Caco-2 (cell line): ENCODE measurements at regions not wholly inside any gene's neighbourhood (a gene's known extent, or its start where the extent isn't known, plus 50 kb on each side); places are given as distances from the start of the nearest gene placed in this dataset.

Experiments used
- BruUV-seq: library from RNA; stranded (reverse); fragments of 400-500 nt; replicated peaks from 2 replicates; lab custom pipeline; 2021; lab: Mats Ljungman, UMichigan
- CTCF ChIA-PET: fragments of 300-600 bp; sonication (Branson Sonifier 250); formaldehyde crosslinking; loops from one replicate; lab custom pipeline; 2022; ENCODE audit warnings: antibody characterized with exemption; lab: Charles Lee
- POLR2A ChIA-PET: fragments of 300-600 bp; sonication (Branson Sonifier 250); formaldehyde crosslinking; loops from one replicate; lab custom pipeline; 2022; ENCODE audit warnings: antibody characterized with exemption; lab: Charles Lee
- DNase-seq, 2 experiments: peaks; one replicate each; pipeline versions ENCODE4 v3.0.0 to v3.0.0-alpha.2; 2020 to 2022
- H3K27me3 ChIP-seq: replicated peaks from 2 replicates; pipeline ENCODE4 v1.6.0; 2011; ENCODE audit warnings: low read length; ENCODE audit not compliant: control insufficient read depth, insufficient read depth
- H3K36me3 ChIP-seq: 2 replicates; pipeline ENCODE4 v1.5.1; 2011; ENCODE audit warnings: low read length; ENCODE audit not compliant: control insufficient read depth, insufficient read depth
- H3K4me1 ChIP-seq: fragments of 250-450 bp; sonication (Bioruptor Pico); 2 replicates; pipeline ENCODE4 v1.5.1; 2020; ENCODE audit warnings: mild to moderate bottlenecking
- H3K4me3 ChIP-seq: 2 replicates; pipeline ENCODE4 v1.5.1; 2011; ENCODE audit warnings: low read depth, mild to moderate bottlenecking, control low read depth, low read length
- H3K9me3 ChIP-seq: fragments of 250-450 bp; sonication (Bioruptor Pico); 2 replicates; pipeline ENCODE4 v1.5.1; 2020; ENCODE audit warnings: mild to moderate bottlenecking, moderate library complexity
- H3K27ac Mint-ChIP-seq: one replicate; pipeline ENCODE4 v1.8.0; 2022; ENCODE audit warnings: mixed read lengths; ENCODE audit not compliant: unreplicated experiment
- H3K27me3 Mint-ChIP-seq: one replicate; pipeline ENCODE4 v1.8.0; 2022; ENCODE audit warnings: mixed read lengths; ENCODE audit not compliant: insufficient read depth, unreplicated experiment
- H3K36me3 Mint-ChIP-seq: one replicate; pipeline ENCODE4 v1.8.0; 2022; ENCODE audit warnings: mild to moderate bottlenecking, mixed read lengths; ENCODE audit not compliant: insufficient read depth, unreplicated experiment
- H3K4me1 Mint-ChIP-seq: one replicate; pipeline ENCODE4 v1.8.0; 2022; ENCODE audit warnings: low read depth, mixed read lengths; ENCODE audit not compliant: unreplicated experiment
- H3K4me3 Mint-ChIP-seq: one replicate; pipeline ENCODE4 v1.8.0; 2022; ENCODE audit warnings: mild to moderate bottlenecking, moderate library complexity, mixed read lengths; ENCODE audit not compliant: unreplicated experiment
- H3K9me3 Mint-ChIP-seq: one replicate; pipeline ENCODE4 v1.8.0; 2022; ENCODE audit warnings: mixed read lengths; ENCODE audit not compliant: unreplicated experiment
- CTCF ChIP-seq, 2 experiments: fragments of 200-600 bp in 1 of 2; IDR thresholded peaks; 1 replicate in 1 of 2; 2 replicates in 1 of 2; pipeline versions ENCODE4 v1.5.1 to v1.8.0; 2011 to 2022; ENCODE audit warnings: antibody characterized with exemption in 1 of 2, control low read depth in 1 of 2, inconsistent platforms in 1 of 2, low read depth in 1 of 2, low read length in 1 of 2, mild to moderate bottlenecking in 1 of 2, moderate library complexity in 1 of 2; ENCODE audit not compliant: insufficient read depth in 1 of 2, severe bottlenecking in 1 of 2, unreplicated experiment in 1 of 2
- intact Hi-C: fragments of 100-400 bp; cut with micrococcal nuclease; formaldehyde crosslinking; loops from one replicate; pipeline ENCODE4 v1.10.0; 2022; ENCODE audit not compliant: unreplicated experiment

DNA sequence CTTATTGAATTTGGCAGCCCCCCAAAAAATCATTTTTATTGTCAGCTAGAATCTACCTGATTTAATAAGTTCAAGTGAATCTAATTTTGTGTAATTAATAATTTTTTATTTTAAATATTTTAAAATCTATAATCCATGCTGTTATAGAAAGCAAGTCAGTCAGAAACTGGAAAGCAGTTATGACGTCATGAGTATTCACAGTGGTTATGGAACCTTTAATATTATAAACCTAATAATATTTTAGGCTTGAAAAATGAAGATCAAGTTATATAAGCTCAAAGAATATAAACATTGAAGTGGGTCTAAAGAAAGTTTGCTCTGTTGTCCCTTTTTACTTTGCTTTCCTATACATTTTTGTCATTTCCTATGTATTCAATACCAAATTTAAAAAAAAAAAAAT is 1075.1 kb upstream of the EPHA7 start:
- TF ChIP-seq CTCF (IDR thresholded peaks at IDR 0.05; ENCODE audit: insufficient read depth in 1 of 2, low read depth in 1 of 2, low read length in 1 of 2, severe bottlenecking in 1 of 2, unreplicated experiment in 1 of 2) = no peak
- CTCF ChIA-PET = no interaction called here
- Mint-ChIP-seq H3K9me3 (no peaks in the 10 kb centered on the region), H3K27ac (no peak overlapping the region), H3K4me1 (no peaks in the 10 kb centered on the region), H3K4me3 (no peak overlapping the region), H3K27me3 (no peaks in the 10 kb centered on the region), H3K36me3 (no peaks in the 10 kb centered on the region)
- Histone ChIP-seq H3K4me1 (no peaks in the 10 kb centered on the region), H3K9me3 (no peaks in the 10 kb centered on the region), H3K36me3 (no peaks in the 10 kb centered on the region), H3K27me3 (no peaks in the 10 kb centered on the region), H3K4me3 (no peak overlapping the region)
- POLR2A ChIA-PET = no interaction called here
- intact Hi-C loops = no loop called here
- no peak for DNase-seq
- BruUV-seq = no TSS peak

- DNase-seq = no peak
- Mint-ChIP-seq H3K36me3 (no peaks in the 10 kb centered on the region), H3K9me3 (no peaks in the 10 kb centered on the region), H3K27me3 (no peaks in the 10 kb centered on the region), H3K27ac (no peak overlapping the region), H3K4me3 (no peak overlapping the region), H3K4me1 (no peaks in the 10 kb centered on the region)
- ChIA-PET CTCF (no interaction called here), POLR2A (no interaction called here)
- no peak overlapping the region for H3K4me3 ChIP-seq
- intact Hi-C loops = no loop called here
- no peaks in the 10 kb centered on the region for H3K9me3 ChIP-seq
- H3K4me1 ChIP-seq = no peaks in the 10 kb centered on the region
- H3K27me3 ChIP-seq = no peaks in the 10 kb centered on the region
- no TSS peak for BruUV-seq
- no peaks in the 10 kb centered on the region for H3K36me3 ChIP-seq
- TF ChIP-seq CTCF (IDR thresholded peaks at IDR 0.05; ENCODE audit: insufficient read depth in 1 of 2, low read depth in 1 of 2, low read length in 1 of 2, severe bottlenecking in 1 of 2, unreplicated experiment in 1 of 2) = no peak
These were observed 1068.0 kb upstream of the EPHA7 start for GRCh38 chr6:94487371-94487770.

GRCh38 chr6:94478133-94479005 is 1059.0 kb upstream of the EPHA7 start:
- Mint-ChIP-seq H3K4me3 (no peak overlapping the region), H3K27ac (no peak overlapping the region), H3K9me3 (no peaks in the 10 kb centered on the region), H3K4me1 (no peaks in the 10 kb centered on the region), H3K36me3 (no peaks in the 10 kb centered on the region), H3K27me3 (no peaks in the 10 kb centered on the region)
- no TSS peak for BruUV-seq
- no peaks in the 10 kb centered on the region for H3K9me3 ChIP-seq
- H3K4me1 ChIP-seq = no peaks in the 10 kb centered on the region
- intact Hi-C loops = no loop called here
- no peaks in the 10 kb centered on the region for H3K36me3 ChIP-seq
- ChIA-PET POLR2A (no interaction called here), CTCF (no interaction called here)
- TF ChIP-seq CTCF (IDR thresholded peaks at IDR 0.05; ENCODE audit: insufficient read depth in 1 of 2, low read depth in 1 of 2, low read length in 1 of 2, severe bottlenecking in 1 of 2, unreplicated experiment in 1 of 2) = no peak
- H3K4me3 ChIP-seq = no peak overlapping the region
- H3K27me3 ChIP-seq = no peaks in the 10 kb centered on the region
- DNase-seq = no peak
